ENCODE measurements at regions not wholly inside any gene's neighbourhood (a gene's known extent, or its start where the extent isn't known, plus 50 kb on each side); places are given as distances from the start of the nearest gene placed in this dataset.

- ChIA-PET POLR2A (no interaction called here), CTCF (ENCODE audit: low intra/inter-chr PET ratio, low total read pairs) (no interaction called here)
- no peak overlapping the region for H3K27ac ChIP-seq (ENCODE audit: extremely low read length, insufficient read depth, low read length)
- TF ChIP-seq, protein P1, sequence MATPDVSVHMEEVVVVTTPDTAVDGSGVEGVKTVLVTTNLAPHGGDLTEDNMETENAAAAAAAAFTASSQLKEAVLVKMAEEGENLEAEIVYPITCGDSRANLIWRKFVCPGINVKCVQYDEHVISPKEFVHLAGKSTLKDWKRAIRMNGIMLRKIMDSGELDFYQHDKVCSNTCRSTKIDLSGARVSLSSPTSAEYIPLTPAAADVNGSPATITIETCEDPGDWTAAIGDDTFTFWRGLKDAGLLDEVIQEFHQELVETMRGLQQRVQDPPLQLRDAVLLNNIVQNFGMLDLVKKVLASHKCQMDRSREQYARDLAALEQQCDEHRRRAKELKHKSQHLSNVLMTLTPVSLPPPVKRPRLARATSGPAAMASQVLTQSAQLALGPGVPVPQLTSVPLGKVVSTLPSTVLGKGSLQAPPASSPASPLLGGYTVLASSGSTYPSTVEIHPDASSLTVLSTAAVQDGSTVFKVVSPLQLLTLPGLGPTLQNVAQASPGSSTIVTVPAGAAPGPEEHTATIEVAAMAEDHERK (CRISPR knock-in tag; IDR thresholded peaks at IDR 0.05; ENCODE audit: low read depth), result no peak
- TF ChIP-seq ZNF749 (CRISPR knock-in tag; IDR thresholded peaks at IDR 0.05; ENCODE audit: borderline replicate concordance) (no peak), HOXA3 (CRISPR knock-in tag; IDR thresholded peaks at IDR 0.05) (no peak), TBL1XR1 (IDR thresholded peaks at IDR 0.05; ENCODE audit: borderline replicate concordance, low read length, partially characterized antibody) (no peak), PCBP1 (IDR thresholded peaks at IDR 0.05; ENCODE audit: borderline replicate concordance, low read depth, low read length) (no peak), ZBTB7B (CRISPR knock-in tag; IDR thresholded peaks at IDR 0.05) (no peak), BCL6 (CRISPR knock-in tag; IDR thresholded peaks at IDR 0.05) (no peak), ZUFSP (CRISPR knock-in tag; IDR thresholded peaks at IDR 0.05; ENCODE audit: borderline replicate concordance) (no peak), ESRRA (CRISPR knock-in tag; IDR thresholded peaks at IDR 0.05; ENCODE audit: low read depth) (no peak), ZMYM3 (CRISPR knock-in tag; IDR thresholded peaks at IDR 0.05) (no peak), ZNF766 (CRISPR knock-in tag; IDR thresholded peaks at IDR 0.05; ENCODE audit: borderline replicate concordance) (no peak)
- TF ChIP-seq, protein P2, sequence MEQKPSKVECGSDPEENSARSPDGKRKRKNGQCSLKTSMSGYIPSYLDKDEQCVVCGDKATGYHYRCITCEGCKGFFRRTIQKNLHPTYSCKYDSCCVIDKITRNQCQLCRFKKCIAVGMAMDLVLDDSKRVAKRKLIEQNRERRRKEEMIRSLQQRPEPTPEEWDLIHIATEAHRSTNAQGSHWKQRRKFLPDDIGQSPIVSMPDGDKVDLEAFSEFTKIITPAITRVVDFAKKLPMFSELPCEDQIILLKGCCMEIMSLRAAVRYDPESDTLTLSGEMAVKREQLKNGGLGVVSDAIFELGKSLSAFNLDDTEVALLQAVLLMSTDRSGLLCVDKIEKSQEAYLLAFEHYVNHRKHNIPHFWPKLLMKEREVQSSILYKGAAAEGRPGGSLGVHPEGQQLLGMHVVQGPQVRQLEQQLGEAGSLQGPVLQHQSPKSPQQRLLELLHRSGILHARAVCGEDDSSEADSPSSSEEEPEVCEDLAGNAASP (CRISPR knock-in tag; IDR thresholded peaks at IDR 0.05; ENCODE audit: borderline replicate concordance), result no peak
- H3K79me2 ChIP-seq (ENCODE audit: insufficient read depth, low read length), result no peaks in the 10 kb centered on the region
- in situ Hi-C loops (cut with HindIII; ENCODE audit: extremely low pct_ligation_motif_present, low pct_unique_long_range_greater_than_20kb), result no loop called here
- H4K20me1 ChIP-seq (ENCODE audit: insufficient read depth, low read length), result no peaks in the 10 kb centered on the region
- H3K4me1 ChIP-seq (ENCODE audit: insufficient read depth, low read length), result no peaks in the 10 kb centered on the region
- DNase-seq (ENCODE audit: low spot score) (no peak), ATAC-seq (no peak), FAIRE-seq (no peak)
- no peaks in the 10 kb centered on the region for H3K9me3 ChIP-seq (ENCODE audit: low read length)
- H3K9ac ChIP-seq (ENCODE audit: insufficient read depth, low read depth, low read length), result no peak overlapping the region
- H3K27me3 ChIP-seq (ENCODE audit: control insufficient read depth in 1 of 2, insufficient read depth in 2 of 2, low read length in 2 of 2), result no peaks in the 10 kb centered on the region; a peak in 1 of 5 replicates
- no peak overlapping the region for H3K4me3 ChIP-seq (replicated peaks in 1 of 3; ENCODE audit: insufficient read depth in 1 of 3, low read depth in 2 of 3, low read length in 3 of 3)
- no peak overlapping the region for H2AFZ ChIP-seq (ENCODE audit: low read length)
- intact Hi-C loops (cut with micrococcal nuclease; ENCODE audit: unreplicated experiment), result no loop called here
- no peaks in the 10 kb centered on the region for H3K36me3 ChIP-seq (replicated peaks in 1 of 2; ENCODE audit: control insufficient read depth in 1 of 2, insufficient read depth in 2 of 2, low read length in 2 of 2)
- BruUV-seq (replicated peaks), result no TSS peak
- H3K4me2 ChIP-seq (ENCODE audit: low read depth, low read length), result no peak overlapping the region
Measured at GRCh38 chr10:63054889-63055611, 78.1 kb upstream of the NRBF2 start.
